Inflammatory macrophage treated with lipopolysaccharide for 4 hours (primary cell): ENCODE measurements at regions not wholly inside any gene's neighbourhood (a gene's known extent, or its start where the extent isn't known, plus 50 kb on each side); places are given as distances from the start of the nearest gene placed in this dataset.
A peak's percentile ranks its signal among the peaks of the same experiment; 100 is the strongest.

Source experiments
- DNase-seq: peaks from one replicate; pipeline ENCODE4 v3.0.0-alpha.2; 2020

GRCh38 chr9:88798476-88798875 lies 192.8 kb upstream of the S1PR3 start:
- no peak for DNase-seq

DNA sequence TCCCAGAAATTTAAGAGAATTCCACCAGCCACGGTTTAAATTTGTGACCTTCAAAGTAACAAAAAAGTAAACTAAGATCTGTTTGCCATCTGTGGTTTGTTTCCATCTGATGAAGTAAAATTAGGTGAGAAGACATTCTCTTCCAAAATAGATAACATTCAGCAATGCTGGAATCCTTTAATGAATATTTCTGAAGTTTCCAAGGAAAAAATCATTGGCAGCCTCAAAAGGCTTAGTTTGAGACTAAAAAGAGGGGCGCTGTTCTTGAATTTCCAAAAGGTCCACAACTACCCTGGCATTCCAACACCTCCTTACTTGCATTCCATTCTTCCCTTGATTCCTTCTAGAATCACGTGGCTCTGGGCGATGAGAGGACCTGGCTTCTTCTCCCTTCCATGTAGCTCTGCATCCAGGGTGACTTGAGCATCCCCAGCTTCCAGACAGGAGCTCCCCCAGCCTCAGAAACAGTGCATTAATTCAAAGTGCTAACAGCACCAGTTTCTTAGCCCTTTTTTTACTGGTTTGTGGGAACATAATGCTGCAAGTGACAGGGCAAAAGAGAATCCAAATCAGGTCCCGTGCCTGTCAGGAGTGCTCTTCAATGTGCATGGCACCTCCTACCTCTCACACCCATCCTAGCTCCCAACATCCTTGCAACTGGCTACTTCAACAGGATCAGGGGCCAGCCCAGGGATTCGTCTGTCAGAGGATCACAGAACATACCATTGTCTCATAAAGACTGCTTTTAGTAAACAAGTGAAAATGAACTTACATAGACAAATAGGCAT lies 191.5 kb upstream of the S1PR3 start:
- DNase-seq = no peak

- no peak for DNase-seq
Observed at GRCh38 chr9:88800329-88800682, 191.0 kb upstream of the S1PR3 start.

DNA sequence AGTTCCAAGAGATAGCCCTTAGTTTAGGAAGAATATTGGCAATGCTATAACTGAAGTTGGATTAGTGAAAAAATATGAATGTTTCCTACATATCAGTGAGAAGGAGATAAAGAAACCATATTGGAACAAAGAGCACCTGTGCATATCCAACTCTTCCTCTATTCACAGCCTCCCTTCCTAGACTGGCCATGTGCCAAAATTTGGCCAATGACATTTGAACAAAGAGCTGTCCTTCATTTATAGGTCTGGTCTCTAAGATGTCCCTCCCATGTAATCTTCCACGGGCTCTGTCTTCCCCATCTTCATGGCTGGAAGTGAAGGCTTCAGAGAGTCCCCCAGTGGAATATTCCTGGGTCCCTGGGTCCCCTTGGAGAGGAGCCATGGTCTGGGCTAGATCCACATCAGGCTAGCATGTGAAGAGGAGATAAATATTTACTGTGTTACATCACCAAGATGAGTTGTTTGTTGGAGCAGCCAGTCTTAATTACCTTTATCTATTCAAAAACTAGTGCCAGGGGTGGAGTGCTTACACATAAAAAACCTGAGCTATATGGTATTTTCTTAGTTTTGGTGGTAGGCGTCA lies 190.0 kb upstream of the S1PR3 start:
- no peak for DNase-seq

- no peak for DNase-seq
Observed at GRCh38 chr9:88802533-88802932, 188.7 kb upstream of the S1PR3 start.

DNA sequence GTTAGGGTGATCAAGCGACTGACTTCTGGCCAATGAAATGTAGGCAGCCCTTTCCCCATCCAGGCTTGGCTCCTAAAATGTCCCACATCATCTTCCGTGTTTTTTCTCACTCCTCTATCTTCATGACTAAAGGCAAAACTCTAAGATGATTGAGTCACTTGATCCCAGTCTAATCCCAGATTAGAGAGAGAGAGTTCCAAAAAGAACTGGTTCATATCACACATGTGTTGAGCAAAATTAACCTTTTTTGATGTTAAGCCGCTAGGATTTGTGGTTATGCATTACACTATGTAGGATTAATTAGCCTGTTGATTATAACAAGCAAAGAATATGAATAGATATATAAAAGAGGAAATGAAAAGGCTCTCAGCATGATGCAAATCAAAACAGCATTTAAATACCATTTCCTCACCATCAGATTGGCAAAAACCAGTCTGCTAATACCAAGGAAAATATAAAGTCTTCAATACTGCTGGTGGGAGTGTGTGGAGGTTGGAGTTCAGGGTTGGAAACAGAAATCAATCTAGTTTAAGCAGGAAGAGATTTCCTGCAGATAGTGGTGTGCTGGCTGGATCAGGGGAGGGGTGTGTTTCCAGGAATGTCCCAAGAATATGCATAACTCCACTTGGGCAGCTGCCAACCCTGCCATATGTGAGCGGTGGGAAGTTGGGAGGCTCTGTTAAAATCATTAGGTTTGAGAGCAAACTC lies 187.6 kb upstream of the S1PR3 start:
- DNase-seq = peak; percentile 24

- no peak for DNase-seq
Observed at GRCh38 chr9:88804254-88804596, 187.0 kb upstream of the S1PR3 start.

DNA sequence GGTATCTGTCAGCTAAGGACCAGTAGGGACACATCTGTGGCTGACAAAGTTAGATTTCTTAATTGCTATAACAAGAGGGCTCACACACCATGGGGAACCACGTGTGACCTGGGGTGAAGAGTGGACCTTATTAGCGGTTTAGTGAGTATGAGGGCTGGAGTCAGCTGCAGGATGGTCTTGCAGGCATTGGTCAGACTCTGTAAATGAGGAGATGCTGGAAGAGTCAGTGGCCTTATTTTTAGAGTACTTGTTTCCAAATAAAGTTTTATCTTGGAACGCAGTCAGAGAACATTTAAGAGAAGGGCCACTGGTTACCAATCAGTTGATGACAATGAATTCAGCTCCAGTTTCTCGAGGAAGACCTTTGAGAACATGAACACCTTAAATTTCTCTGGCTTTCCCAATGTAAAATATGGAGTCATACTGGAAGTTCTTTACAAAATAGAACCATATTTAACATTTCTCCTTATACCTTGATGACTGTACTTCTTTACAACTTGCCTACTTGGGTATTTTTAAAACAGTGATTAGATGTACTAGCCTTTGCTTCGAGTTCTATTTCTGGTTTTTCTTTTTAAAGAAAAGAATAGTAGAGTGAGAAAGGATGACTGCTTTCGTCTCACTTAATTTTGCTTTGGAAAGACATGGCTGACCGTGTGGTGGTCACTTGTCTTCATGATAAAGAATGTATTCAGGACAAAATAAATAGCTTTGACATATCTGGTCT lies 185.9 kb upstream of the S1PR3 start:
- no peak for DNase-seq

GRCh38 chr9:88807426-88807825 lies 183.8 kb upstream of the S1PR3 start:
- no peak for DNase-seq

DNA sequence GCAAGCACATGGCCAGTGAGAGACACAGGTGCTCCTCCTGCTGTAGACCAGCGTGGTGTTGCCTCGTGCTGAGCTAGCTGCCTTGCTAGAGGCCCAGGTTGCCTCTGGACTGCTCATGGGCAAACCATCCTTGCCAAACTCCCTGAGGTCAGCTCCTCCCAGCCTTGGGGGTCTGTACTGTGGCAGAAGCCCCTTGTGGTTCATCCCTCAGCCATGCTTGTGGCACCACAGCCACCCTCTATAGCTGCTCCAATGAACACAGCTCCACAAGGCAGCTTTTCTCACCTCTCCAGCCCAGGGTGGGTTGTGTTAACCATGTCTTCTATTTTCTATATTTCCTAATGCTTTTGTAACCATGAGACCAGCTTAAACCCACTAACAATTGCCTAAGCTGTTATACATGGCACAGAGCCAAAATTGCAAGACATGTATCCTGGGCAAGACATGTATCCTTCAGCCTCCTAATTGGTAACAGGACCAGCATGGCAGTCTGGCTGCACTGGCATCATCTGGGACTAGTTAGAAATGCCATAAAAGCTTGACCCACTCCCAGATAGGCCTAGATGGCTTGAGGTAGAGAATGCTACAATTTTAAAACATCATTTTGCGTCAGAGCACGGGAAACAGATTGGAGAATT lies 183.1 kb upstream of the S1PR3 start:
- no peak for DNase-seq

DNA sequence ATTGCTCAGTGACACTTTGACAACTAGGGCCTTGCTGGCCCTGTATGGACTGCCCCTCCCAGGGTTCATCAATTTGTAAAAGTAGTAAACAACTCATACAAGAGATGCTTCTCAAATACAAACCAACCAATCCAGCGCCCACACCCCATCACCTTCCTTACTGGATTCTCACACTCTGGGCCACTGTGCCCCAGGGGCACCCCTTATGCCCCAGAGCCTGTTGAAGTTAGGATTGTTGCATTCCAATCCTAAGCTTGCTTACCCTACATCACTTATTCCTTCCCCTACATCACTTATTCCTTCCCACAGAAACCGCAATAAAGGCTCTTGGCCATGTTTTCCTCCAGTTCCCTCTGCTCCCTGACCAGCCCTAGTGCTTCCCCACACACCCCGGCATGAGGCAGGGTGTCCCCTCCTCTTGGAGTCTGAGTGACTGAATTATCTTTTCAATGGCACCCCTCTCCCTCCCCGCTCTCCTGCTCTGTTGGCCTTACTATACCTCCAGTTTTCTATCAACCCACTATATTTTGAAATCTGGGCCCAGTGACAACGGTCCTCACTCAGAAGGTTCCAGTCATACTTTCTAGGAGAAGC lies 182.4 kb upstream of the S1PR3 start:
- DNase-seq = no peak

DNA sequence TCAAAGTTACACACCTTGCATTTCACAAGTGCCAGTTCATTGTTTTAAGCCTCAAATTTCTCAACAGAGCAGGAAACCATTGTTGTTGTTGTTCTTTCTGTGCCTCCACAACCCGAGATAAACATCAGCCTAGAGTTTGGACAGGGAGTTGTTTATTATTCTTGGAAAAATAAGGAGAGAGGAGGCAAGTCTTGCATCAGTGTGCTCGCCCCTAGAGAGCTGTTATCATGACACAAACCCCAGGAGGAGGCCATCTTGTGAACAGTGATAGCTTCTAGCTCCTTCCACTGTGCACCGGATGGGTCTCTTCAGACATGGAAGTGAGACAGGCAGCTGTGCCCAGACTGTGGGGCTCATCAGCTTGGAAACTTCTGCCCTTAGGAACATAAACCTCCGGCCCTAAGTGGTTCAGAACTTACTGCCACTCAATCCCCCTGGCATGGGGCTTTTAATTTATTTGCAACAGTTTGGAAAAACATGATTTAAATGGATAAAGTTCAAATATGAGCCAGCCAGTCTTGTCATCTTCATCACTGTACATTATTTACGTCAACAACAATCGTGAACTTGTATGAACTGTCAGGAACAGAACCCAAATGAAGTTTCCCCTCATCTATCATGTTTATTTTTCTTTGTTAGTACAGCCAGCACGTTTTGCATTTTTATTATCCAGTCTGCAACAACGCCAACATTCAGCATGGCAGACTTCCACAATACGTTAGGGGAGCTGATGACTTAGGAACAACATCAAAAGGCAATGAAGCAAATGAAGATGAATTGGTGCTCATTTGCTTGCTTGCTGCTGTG lies 181.7 kb upstream of the S1PR3 start:
- no peak for DNase-seq

- DNase-seq = no peak
Observed at GRCh38 chr9:88810826-88811225, 180.4 kb upstream of the S1PR3 start.

GRCh38 chr9:88811511-88811910 lies 179.8 kb upstream of the S1PR3 start:
- DNase-seq = no peak

GRCh38 chr9:88812938-88813637 lies 178.2 kb upstream of the S1PR3 start:
- no peak for DNase-seq

- DNase-seq = no peak
Observed at GRCh38 chr9:88813638-88814209, 177.5 kb upstream of the S1PR3 start.

DNA sequence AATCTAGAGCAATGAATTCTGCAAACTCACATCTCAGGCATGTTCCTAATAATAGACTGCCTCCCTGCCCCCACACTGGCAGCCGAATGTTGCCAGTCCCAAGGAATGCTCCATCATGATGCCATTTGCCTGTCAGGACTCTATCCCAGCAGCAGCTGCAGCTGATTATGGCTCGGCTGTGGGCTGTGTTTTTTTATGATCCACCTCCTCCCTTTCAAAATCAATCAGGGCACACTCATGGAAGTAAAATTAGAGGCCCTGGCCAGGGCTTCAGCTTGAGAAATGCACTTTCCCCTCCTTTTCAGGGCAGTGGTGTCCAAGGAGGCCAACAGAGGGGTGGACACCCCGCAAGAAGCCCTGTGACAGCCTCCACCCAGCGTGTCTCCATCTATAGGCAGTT lies 176.7 kb upstream of the S1PR3 start:
- DNase-seq = no peak

DNA sequence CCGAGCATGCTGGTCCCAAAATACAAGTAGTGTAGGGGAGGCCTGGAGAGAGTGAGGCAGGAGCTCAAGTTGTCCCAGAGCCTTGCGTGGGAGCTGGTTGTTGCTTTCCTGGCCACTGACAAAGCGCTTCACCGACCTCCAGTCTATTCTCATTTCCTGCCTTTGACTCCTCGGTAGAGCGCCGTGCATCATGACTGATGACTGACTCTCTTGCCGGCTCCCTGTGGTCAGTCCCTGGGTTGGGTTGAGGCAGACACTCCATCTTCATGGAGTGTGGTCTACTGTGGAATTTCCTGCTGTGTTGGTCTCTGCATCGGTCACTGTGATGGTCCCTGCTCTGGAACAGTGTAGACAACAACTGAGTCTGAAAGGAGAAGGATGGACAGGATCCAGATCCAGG lies 175.1 kb upstream of the S1PR3 start:
- DNase-seq = no peak

- DNase-seq = no peak
Observed at GRCh38 chr9:88816591-88816990, 174.7 kb upstream of the S1PR3 start.

DNA sequence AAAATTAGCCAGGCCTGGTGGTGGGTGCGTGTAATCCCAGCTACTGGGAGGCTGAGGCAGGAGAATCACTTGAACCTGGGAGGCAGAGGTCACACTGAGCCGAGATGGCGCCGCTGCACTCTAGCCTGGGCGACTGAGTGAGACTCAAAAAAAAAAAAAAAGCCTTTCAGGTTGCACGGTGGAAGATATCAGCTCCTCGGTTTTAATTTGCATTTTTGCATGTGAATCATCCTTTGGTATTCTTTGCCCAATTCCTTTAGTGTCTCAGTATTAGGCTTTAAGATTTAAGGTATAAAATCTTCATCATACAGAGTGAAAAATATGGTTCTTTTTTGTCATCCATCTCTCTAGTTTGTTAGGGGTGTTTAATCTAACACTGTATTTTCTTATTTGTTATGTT lies 173.6 kb upstream of the S1PR3 start:
- no peak for DNase-seq
